GM12891 (cell line): ENCODE measurements at regions not wholly inside any gene's neighbourhood (a gene's known extent, or its start where the extent isn't known, plus 50 kb on each side); places are given as distances from the start of the nearest gene placed in this dataset.

Experiments used
- POLR2AphosphoS5 ChIP-seq: IDR thresholded peaks from 2 replicates; pipeline ENCODE4 v1.6.1; 2011; ENCODE audit warnings: low read depth, low read length, control low read depth
- SPI1 ChIP-seq: IDR thresholded peaks from 2 replicates; pipeline ENCODE4 v1.6.1; 2011; ENCODE audit warnings: low read depth, low read length, control low read depth

- no peak for TF ChIP-seq SPI1
- TF ChIP-seq POLR2AphosphoS5, result no peak
Measured at GRCh38 chrX:128818690-128819089, 704.6 kb downstream of the SMARCA1 start.
